Motor neuron (in vitro differentiated cells): ENCODE measurements at regions not wholly inside any gene's neighbourhood (a gene's known extent, or its start where the extent isn't known, plus 50 kb on each side); places are given as distances from the start of the nearest gene placed in this dataset.

ENCODE experiments used
- ATAC-seq, 8 experiments: fragments of 200-7000 bp; cut with Tn5 transposase; replicated peaks in 6 of 8; 2 replicates each; pipeline ENCODE4 v1.8.0; 2021; ENCODE audit warnings: mild to moderate bottlenecking in 8 of 8, moderate library complexity in 8 of 8
- H3K27ac ChIP-seq, 2 donors: fragments of 250-450 bp; sonication (Bioruptor Pico); 2 replicates each; pipeline ENCODE4 v1.9.0; 2021; ENCODE audit warnings: antibody characterized with exemption in 2 of 2, mild to moderate bottlenecking in 2 of 2, moderate library complexity in 1 of 2
- H3K4me1 ChIP-seq, 2 donors: fragments of 250-450 bp; sonication (Bioruptor Pico); replicated peaks in 1 of 2; 2 replicates each; pipeline ENCODE4 v1.6.1; 2021; ENCODE audit warnings: antibody characterized with exemption in 2 of 2, mild to moderate bottlenecking in 2 of 2, moderate library complexity in 1 of 2
- H3K4me3 ChIP-seq, 5 donors: fragments of 250-450 bp; sonication (Bioruptor Pico); 2 replicates each; pipeline ENCODE4 v1.9.0; 2021; ENCODE audit warnings: antibody characterized with exemption in 5 of 5, mild to moderate bottlenecking in 5 of 5, moderate library complexity in 4 of 5
- WGBS, 10 experiments: fragments of 450-650 bp; shearing (Covaris generic); methylation state at CpG; one replicate each; pipeline ENCODE4 v1.0.0; 2022; 5-methylcytosine and 5-hydroxymethylcytosine counted together
- in situ Hi-C, 9 experiments: fragments of 400-800 bp; cut with MboI; loops; one replicate each; pipeline ENCODE4 v1.15.0; 2021; ENCODE audit warnings: low sequenced_read_pairs in 9 of 9, low pct_unique_long_range_greater_than_20kb in 2 of 9; ENCODE audit not compliant: unreplicated experiment in 9 of 9

DNA sequence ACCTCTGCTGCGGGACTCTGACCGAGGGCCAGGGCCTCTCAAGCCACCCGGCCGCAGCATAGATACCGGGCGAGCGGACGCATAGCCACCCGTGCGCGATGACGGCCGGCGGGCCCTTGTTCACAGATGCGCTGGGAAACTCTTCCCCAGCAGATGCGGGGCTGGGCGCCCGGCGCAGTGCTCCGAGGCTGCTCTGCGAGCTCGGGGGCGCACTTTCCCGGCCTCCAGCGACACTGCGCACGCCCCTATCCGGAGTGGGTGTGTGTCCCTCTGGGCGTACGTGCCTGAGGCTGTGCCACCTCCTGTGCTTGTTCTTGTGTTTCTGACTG lies 104.7 kb upstream of the E2F8 start:
- in situ Hi-C loops, result loop anchor here in 2 of 9 experiments (10.0 to 25.0 kb wide), 2 partner anchors 192 to 199 kb away; no protein-coding TSS in a partner anchor
- Histone ChIP-seq H3K4me3 (peak overlapping the region; percentile 42 to 59 (median 45)), H3K4me1 (peaks cover 32 to 38% of the 10 kb centered on the region in 2 donors), H3K27ac (no peak overlapping the region)
- ATAC-seq, result peak; percentile 48 to 73 (median 66)
- 0% methylated on average over 1 to 3 of the region's 30 CpGs; no CpG with 5 or more reads in 8 of the 10 experiments for WGBS, 10 experiments

DNA sequence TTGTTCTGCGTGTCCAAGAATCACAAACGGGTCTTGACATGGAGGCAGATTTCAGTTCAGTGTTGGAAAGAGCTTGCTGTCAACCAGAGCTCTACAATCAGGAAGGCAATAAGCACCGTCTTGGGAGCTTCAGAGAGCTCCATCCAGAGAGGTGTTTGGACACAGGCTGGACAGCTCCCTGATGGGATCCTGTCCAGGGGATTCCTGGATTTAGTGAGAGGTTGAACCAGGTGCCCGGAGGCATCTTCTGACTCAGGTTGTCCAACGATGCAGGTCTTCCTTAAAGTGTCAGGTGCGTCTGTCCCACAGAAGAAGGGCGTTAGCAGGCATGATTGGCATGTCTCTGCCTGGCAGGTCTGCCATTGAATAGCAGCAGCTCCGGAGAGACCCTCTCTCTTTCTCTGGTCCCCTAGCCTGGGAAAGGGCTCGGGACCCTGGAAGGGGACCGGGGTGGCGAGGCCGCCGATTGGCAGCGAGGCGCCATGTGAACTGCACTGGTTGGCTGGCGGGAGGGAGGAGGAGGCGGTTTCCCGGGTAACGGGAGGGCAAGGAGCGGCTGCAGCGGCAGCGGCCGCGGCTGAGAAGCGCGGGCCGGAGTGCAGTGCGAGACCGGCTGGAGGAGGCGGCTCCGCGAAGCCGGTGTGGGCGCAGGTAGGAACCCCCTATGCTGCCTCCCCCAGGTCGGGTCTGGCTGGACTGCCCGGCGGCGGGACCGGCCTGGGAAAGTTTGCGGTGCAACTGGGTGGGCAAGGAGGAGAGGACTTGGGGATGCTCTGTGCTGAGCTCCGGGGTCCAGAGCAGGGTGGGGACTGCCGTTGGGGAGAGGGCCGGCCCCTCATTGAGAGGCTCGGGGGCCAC lies 104.1 kb upstream of the E2F8 start:
- in situ Hi-C loops, result loop anchor here in 2 of 9 experiments (10.0 to 25.0 kb wide), 2 partner anchors 192 to 200 kb away; no protein-coding TSS in a partner anchor
- no peak overlapping the region for H3K27ac ChIP-seq
- WGBS, 10 experiments, result 0 to 100% (median 68%) methylated on average over 1 to 4 of the region's 44 CpGs; no CpG with 5 or more reads in 1 of the 10 experiments
- peak; percentile 70 to 87 (median 78) for ATAC-seq
- H3K4me3 ChIP-seq, result peak overlapping the region; percentile 42 to 59 (median 45)
- peaks cover 26 to 32% of the 10 kb centered on the region in 2 donors for H3K4me1 ChIP-seq

DNA sequence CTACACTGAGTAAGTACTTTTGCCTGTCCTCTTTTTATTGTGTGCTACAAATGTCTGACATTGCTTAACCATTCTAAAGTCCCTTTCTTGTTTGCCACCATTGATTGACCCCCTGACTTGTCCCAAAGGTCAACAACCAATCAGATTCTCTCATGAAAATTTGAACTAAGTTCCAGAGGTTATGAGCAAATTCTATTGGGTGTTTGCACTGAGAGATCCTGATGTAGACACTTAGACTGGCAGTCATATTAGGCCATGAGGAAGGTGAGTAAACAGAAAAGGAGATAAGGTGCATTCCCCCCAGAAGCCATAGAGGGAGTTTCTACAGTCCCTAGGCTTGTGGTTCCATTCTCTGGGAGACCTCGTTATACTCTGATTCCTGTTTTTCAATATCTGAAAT lies 101.3 kb upstream of the E2F8 start:
- H3K27ac ChIP-seq, result no peak overlapping the region
- H3K4me1 ChIP-seq, result peaks cover 4 to 7% of the 10 kb centered on the region in 2 donors
- H3K4me3 ChIP-seq, result no peak overlapping the region
- WGBS, 10 experiments, result 43 to 91% (median 73%) methylated on average over 1 of the region's 1 CpG; no CpG with 5 or more reads in 6 of the 10 experiments
- ATAC-seq, result no peak
- in situ Hi-C loops, result loop anchor here in 2 of 9 experiments (10.0 to 25.0 kb wide), 2 partner anchors 195 to 203 kb away; no protein-coding TSS in a partner anchor

DNA sequence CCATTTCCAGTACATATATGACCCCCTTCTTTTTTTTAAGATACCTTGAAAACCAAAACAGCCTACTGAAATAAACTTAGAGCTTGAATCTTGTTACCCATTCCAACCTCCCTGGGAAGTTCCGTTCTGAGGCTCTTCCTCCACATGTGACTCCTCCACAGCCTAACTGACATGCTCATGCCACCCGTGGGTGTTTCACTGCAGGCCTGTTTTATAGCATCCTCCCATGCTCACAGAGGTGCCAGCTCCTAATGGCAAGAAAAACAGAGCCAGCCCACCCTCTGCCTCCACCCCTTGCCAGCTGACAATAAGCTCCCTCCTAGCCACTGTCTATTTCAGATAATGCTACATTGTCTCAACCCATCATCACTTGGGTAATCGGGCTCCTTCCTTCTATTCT lies 97.6 kb upstream of the E2F8 start:
- in situ Hi-C loops, result loop anchor here in 1 of 9 experiments (25.0 kb wide), 1 partner anchor 199 kb away; no protein-coding TSS in a partner anchor
- 20 to 100% (median 55%) methylated on average over 1 to 2 of the region's 3 CpGs; no CpG with 5 or more reads in 4 of the 10 experiments for WGBS, 10 experiments
- Histone ChIP-seq H3K27ac (no peak overlapping the region), H3K4me1 (no peaks in the 10 kb centered on the region), H3K4me3 (no peak overlapping the region)
- ATAC-seq, result no peak

DNA sequence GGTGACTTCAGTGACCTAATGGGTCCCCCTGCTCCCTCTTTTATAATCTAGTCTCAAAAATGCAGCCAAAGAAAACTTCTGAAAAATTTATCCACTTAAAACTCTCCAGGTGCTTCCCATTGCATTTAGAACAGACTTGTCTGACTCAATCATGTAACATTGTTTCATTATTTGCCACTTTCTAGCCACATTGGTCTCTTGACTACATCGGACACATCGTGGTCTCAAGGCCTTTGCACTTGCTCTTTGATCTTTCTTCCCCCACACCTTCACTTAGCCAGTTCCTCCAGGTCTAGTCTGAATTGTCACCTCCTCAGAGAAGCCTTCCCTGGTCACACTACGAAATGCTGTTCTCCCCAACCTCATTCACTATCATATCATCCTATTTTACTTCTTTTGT lies 97.0 kb upstream of the E2F8 start:
- Histone ChIP-seq H3K4me1 (no peaks in the 10 kb centered on the region), H3K4me3 (no peak overlapping the region), H3K27ac (no peak overlapping the region)
- in situ Hi-C loops, result loop anchor here in 1 of 9 experiments (25.0 kb wide), 1 partner anchor 200 kb away; no protein-coding TSS in a partner anchor
- 10 to 95% (median 69%) methylated on average over 1 to 3 of the region's 3 CpGs; no CpG with 5 or more reads in 1 of the 10 experiments for WGBS, 10 experiments
- ATAC-seq, result no peak

DNA sequence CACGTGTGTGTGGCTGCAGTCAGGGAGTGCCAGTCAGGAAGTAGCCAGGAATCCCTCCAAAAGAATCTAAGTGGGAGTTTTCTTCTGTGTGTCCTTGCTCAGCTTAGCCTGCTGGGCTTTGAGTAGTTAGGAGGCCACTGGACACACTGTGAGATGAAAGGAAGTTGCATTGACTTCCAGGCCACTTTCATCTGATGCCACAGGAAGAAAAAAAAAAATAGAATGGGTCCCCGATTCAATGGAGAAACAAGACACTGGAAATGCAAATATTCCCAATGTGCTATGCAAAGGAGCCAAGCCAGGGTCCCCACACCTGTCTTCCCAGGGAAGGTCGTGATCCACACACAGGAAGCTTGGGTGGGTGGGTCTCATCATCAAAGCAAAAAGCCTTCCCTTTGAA lies 95.6 kb upstream of the E2F8 start:
- Histone ChIP-seq H3K27ac (no peak overlapping the region), H3K4me1 (no peaks in the 10 kb centered on the region), H3K4me3 (no peak overlapping the region)
- 14 to 100% (median 25%) methylated on average over 1 to 3 of the region's 3 CpGs; no CpG with 5 or more reads in 2 of the 10 experiments for WGBS, 10 experiments
- in situ Hi-C loops, result loop anchor here in 1 of 9 experiments (25.0 kb wide), 1 partner anchor 201 kb away; no protein-coding TSS in a partner anchor
- ATAC-seq, result no peak

DNA sequence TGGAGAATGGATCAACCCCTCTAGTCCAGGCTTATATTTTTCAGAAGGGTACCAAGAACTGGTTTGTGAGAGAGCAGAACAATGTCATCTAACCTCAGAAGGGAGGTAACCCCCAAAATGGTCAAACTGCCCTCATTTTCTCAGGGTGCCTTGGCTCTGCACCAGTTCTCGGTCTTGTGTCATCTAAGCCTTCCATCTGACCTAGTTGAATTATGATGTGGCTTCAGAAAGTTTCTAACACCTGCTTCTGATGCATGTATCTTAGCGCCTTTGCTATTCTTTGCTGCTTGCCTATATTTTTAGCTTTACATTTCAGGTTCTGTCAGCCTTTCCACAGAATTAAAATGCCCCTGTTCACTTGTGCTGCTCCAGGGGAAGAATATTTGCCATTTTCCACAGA lies 91.7 kb upstream of the E2F8 start:
- H3K4me3 ChIP-seq, result no peak overlapping the region
- in situ Hi-C loops, result loop anchor here in 1 of 9 experiments (25.0 kb wide), 1 partner anchor 205 kb away; no protein-coding TSS in a partner anchor
- ATAC-seq, result no peak
- H3K27ac ChIP-seq, result no peak overlapping the region
- WGBS, 10 experiments, result 43 to 100% (median 100%) methylated on average over 1 to 2 of the region's 2 CpGs; no CpG with 5 or more reads in 4 of the 10 experiments
- peaks cover 5 to 12% of the 10 kb centered on the region in 2 donors for H3K4me1 ChIP-seq

DNA sequence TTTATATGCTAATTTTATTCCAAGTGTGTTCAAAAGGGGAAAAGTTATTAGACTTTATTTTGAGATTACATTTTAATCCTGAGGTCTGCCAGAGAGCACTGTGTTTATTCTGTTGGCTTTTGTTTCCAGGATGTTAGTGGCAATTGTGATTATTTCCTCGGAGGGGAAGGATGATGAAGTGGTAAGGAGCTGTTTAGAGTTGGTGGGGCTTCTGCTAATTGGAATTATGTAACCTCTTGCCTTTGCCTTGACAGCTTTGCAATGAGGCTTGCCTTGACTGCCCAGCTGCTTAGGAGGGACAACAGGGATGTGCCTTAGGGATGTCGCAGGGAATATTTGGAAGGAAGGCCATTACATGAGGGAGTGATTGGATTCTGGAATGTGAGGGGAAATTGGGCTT lies 89.7 kb upstream of the E2F8 start:
- no peak overlapping the region for H3K27ac ChIP-seq
- ATAC-seq, result no peak
- no peak overlapping the region for H3K4me3 ChIP-seq
- 0 to 83% (median 6%) methylated on average over 1 to 2 of the region's 2 CpGs; no CpG with 5 or more reads in 3 of the 10 experiments for WGBS, 10 experiments
- peaks cover 5 to 12% of the 10 kb centered on the region in 2 donors for H3K4me1 ChIP-seq
- in situ Hi-C loops, result loop anchor here in 1 of 9 experiments (25.0 kb wide), 1 partner anchor 207 kb away; no protein-coding TSS in a partner anchor

DNA sequence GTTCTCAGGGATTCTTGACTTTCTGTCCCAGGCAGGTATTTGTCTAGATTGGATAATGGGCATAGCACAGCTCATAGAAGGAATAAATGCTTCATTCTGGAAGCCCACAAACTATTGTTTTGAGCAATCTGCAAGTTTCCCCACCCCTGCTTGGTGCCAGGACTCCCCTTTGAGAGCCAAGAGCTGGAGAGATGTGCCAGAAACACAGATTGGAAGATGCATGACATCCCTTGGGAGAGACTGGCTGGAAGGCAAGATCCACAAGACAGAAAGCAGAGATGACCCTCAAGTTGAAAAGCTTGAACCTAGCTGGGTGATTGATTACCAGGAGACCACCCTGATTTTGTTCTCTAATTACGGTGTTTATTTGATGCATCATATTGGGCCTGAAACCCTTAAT lies 89.2 kb upstream of the E2F8 start:
- in situ Hi-C loops, result loop anchor here in 1 of 9 experiments (25.0 kb wide), 1 partner anchor 207 kb away; no protein-coding TSS in a partner anchor
- 0 to 100% (median 47%) methylated on average over 1 of the region's 1 CpG; no CpG with 5 or more reads in 4 of the 10 experiments for WGBS, 10 experiments
- H3K4me3 ChIP-seq, result no peak overlapping the region
- H3K4me1 ChIP-seq, result peaks cover 5 to 12% of the 10 kb centered on the region in 2 donors
- H3K27ac ChIP-seq, result no peak overlapping the region
- no peak for ATAC-seq

DNA sequence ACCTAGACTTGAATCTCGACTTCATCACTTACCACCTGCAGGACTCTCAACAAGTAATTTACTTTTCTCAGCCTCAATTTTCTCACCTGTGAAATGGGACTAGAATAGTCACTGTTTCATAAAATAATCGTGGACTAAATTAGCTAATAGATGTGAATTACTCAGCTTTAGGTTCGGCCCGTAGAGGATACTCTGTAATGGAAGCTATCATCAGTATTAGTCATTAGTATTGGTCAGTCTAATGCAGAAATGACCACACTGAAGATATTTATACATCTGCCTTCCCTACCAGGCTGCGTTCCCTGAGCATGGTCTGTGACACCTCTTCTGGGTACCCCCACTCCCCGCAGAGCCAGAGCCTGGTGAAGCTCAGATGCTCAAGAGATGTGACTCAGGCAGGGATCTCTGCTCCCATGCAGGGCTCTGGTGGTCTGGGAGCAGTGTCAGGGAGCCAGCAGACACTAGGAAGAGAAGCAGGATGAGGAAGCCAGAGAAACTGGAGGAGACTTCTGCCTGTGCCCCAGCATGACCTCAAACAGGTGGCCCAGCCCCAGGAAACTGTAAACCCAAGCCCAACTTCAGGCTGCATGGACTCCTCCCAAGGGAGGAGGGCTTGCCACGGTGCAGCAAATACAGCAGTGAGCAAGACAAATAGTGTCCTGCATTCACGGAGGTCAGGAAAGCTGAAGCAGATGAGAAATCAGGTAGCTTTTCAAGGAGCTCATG lies 88.0 kb upstream of the E2F8 start:
- Histone ChIP-seq H3K4me3 (no peak overlapping the region), H3K4me1 (peaks cover 5 to 12% of the 10 kb centered on the region in 2 donors), H3K27ac (no peak overlapping the region)
- in situ Hi-C loops, result loop anchor here in 1 of 9 experiments (25.0 kb wide), 1 partner anchor 209 kb away; no protein-coding TSS in a partner anchor
- peak in 1 of 8 experiments; percentile 35 for ATAC-seq
- 40 to 88% (median 74%) methylated on average over 1 to 6 of the region's 8 CpGs; no CpG with 5 or more reads in 1 of the 10 experiments for WGBS, 10 experiments

DNA sequence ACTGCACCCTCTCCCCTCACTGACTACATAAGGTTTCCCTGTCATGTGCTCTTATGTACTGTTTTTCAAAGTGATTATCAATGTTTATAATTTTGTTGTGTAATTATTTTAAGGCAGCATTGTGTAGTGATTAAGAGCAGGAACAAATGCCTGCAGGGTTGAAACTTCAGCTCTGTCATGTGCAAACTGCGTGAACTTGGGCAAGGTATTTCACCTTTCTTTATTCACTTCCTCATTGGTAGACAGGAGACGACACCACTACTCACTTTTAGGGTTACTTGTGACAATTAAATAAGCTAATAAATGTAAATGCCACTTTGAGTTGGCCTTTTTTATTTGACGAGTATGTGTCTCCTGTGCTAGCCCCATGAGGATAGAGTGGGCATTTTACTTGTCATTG lies 86.5 kb upstream of the E2F8 start:
- H3K4me1 ChIP-seq, result peaks cover 5 to 12% of the 10 kb centered on the region in 2 donors
- H3K4me3 ChIP-seq, result no peak overlapping the region
- WGBS, 10 experiments, result 20 to 100% (median 90%) methylated on average over 1 to 3 of the region's 3 CpGs; no CpG with 5 or more reads in 1 of the 10 experiments
- no peak overlapping the region for H3K27ac ChIP-seq
- no peak for ATAC-seq
- in situ Hi-C loops, result loop anchor here in 1 of 9 experiments (25.0 kb wide), 1 partner anchor 210 kb away; no protein-coding TSS in a partner anchor

DNA sequence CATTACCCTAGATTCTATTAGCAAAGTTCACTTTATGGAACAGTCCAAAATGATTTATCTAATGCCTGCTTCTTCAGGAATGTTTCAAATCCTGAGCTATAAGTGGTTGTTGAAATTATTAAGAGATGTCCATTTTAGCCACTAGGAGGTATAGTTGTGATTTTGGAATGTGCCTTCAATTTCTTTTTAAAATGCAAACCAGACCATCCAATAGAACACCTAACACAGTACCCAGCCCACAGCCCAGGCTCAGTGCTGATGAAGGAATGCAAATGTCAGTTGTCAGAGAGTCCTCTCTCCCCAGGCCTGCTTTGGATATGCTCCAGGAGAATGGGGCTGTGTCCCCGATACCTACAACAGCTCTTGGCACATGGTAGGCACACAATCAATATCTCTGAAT lies 85.8 kb upstream of the E2F8 start:
- peaks cover 5 to 12% of the 10 kb centered on the region in 2 donors for H3K4me1 ChIP-seq
- no peak overlapping the region for H3K4me3 ChIP-seq
- no peak overlapping the region for H3K27ac ChIP-seq
- in situ Hi-C loops, result loop anchor here in 1 of 9 experiments (25.0 kb wide), 1 partner anchor 211 kb away; no protein-coding TSS in a partner anchor
- 20 to 100% (median 60%) methylated on average over 1 of the region's 1 CpG; no CpG with 5 or more reads in 5 of the 10 experiments for WGBS, 10 experiments
- peak in 5 of 8 experiments; percentile 39 to 80 (median 64) for ATAC-seq
